IMR-90 (cell line): ENCODE measurements at regions not wholly inside any gene's neighbourhood (a gene's known extent, or its start where the extent isn't known, plus 50 kb on each side); places are given as distances from the start of the nearest gene placed in this dataset.

ENCODE experiments used
- ATAC-seq: fragments of 200-7000 bp; cut with Tn5 transposase; 2 replicates; pipeline ENCODE4 v1.9.1; 2020; ENCODE audit warnings: low read depth, mild to moderate bottlenecking, moderate library complexity
- BruUV-seq: library from RNA; stranded (reverse); fragments of 400-500 nt; replicated peaks from 2 replicates; lab custom pipeline; 2021; lab: Mats Ljungman, UMichigan
- CTCF ChIA-PET: fragments of 300-600 bp; formaldehyde crosslinking; extraction: SDS; loops from one replicate; lab custom pipeline; 2021; ENCODE audit warnings: antibody characterized with exemption; lab: Yijun Ruan, JAX
- POLR2A ChIA-PET: fragments of 300-600 bp; sonication (Branson Sonifier 250); formaldehyde crosslinking; loops from one replicate; lab custom pipeline; 2022; ENCODE audit warnings: antibody characterized with exemption; ENCODE audit not compliant: unreplicated experiment; lab: Charles Lee
- DNase-seq: peaks from one replicate; pipeline ENCODE4 v3.0.0; 2013
- H2AFZ ChIP-seq: replicated peaks from 2 replicates; pipeline ENCODE3; 2013; ENCODE audit warnings: low read length, mild to moderate bottlenecking; ENCODE audit not compliant: poor library complexity
- H2AK5ac ChIP-seq: 2 replicates; pipeline ENCODE4 v1.6.1; 2013; ENCODE audit warnings: low read depth, low read length, inconsistent platforms
- H2AK9ac ChIP-seq: replicated peaks from 2 replicates; pipeline ENCODE3; 2013; ENCODE audit warnings: mild to moderate bottlenecking, low read depth, low read length, moderate library complexity; ENCODE audit not compliant: poor library complexity
- H2BK120ac ChIP-seq: 2 replicates; pipeline ENCODE4 v1.6.1; 2013; ENCODE audit warnings: low read depth, low read length, inconsistent platforms
- H2BK15ac ChIP-seq: 3 replicates; pipeline ENCODE4 v1.6.1; 2013; ENCODE audit warnings: low read depth, low read length, inconsistent platforms
- H2BK20ac ChIP-seq: 2 replicates; pipeline ENCODE4 v1.6.1; 2013; ENCODE audit warnings: low read depth, mild to moderate bottlenecking, inconsistent platforms, low read length, moderate library complexity
- H2BK5ac ChIP-seq: 2 replicates; pipeline ENCODE4 v1.6.1; 2013; ENCODE audit warnings: mild to moderate bottlenecking, low read depth, low read length, inconsistent platforms; ENCODE audit not compliant: poor library complexity, severe bottlenecking
- H3K14ac ChIP-seq: replicated peaks from 2 replicates; pipeline ENCODE4 v1.6.1; 2013; ENCODE audit warnings: low read depth, low read length, inconsistent platforms
- H3K18ac ChIP-seq: 2 replicates; pipeline ENCODE4 v1.6.1; 2013; ENCODE audit warnings: low read depth, low read length, control low read depth
- H3K23ac ChIP-seq: 2 replicates; pipeline ENCODE4 v1.6.1; 2013; ENCODE audit warnings: low read depth, low read length, inconsistent platforms
- H3K27ac ChIP-seq: 2 replicates; pipeline ENCODE4 v1.5.1; 2013; ENCODE audit warnings: mild to moderate bottlenecking, control low read depth, low read length; ENCODE audit not compliant: insufficient read depth
- H3K27me3 ChIP-seq: 2 replicates; pipeline ENCODE4 v1.6.1; 2013; ENCODE audit warnings: low read length; ENCODE audit not compliant: control insufficient read depth, insufficient read depth
- H3K36me3 ChIP-seq: 2 replicates; pipeline ENCODE4 v1.6.1; 2013; ENCODE audit warnings: low read length, mixed read lengths; ENCODE audit not compliant: control insufficient read depth, insufficient read depth
- H3K4ac ChIP-seq: 2 replicates; pipeline ENCODE4 v1.6.1; 2013; ENCODE audit warnings: low read depth, low read length, inconsistent platforms
- H3K4me1 ChIP-seq: 2 replicates; pipeline ENCODE4 v1.6.1; 2013; ENCODE audit warnings: low read length, mixed read lengths; ENCODE audit not compliant: control insufficient read depth, insufficient read depth
- H3K4me2 ChIP-seq: 2 replicates; pipeline ENCODE4 v1.6.1; 2013; ENCODE audit warnings: low read depth, mild to moderate bottlenecking, control low read depth, low read length, moderate library complexity
- H3K4me3 ChIP-seq: 2 replicates; pipeline ENCODE4 v1.5.1; 2013; ENCODE audit warnings: low read depth, mild to moderate bottlenecking, control low read depth, low read length, moderate library complexity; ENCODE audit not compliant: insufficient read depth
- H3K56ac ChIP-seq: 2 replicates; pipeline ENCODE4 v1.6.1; 2013; ENCODE audit warnings: low read length, inconsistent platforms; ENCODE audit not compliant: insufficient read depth; ENCODE audit errors: extremely low read depth
- H3K79me1 ChIP-seq, 2 experiments: 2 replicates each; pipeline ENCODE4 v1.6.1; 2013; ENCODE audit warnings: low read length in 2 of 2, inconsistent platforms in 1 of 2, low read depth in 1 of 2
- H3K9ac ChIP-seq: 2 replicates; pipeline ENCODE4 v1.6.1; 2013; ENCODE audit warnings: low read depth, low read length, control low read depth
- H3K9me1 ChIP-seq: 2 replicates; pipeline ENCODE4 v1.6.1; 2013; ENCODE audit warnings: low read length, inconsistent platforms; ENCODE audit not compliant: insufficient read depth
- H3K9me3 ChIP-seq: 2 replicates; pipeline ENCODE4 v1.6.1; 2013; ENCODE audit warnings: low read length; ENCODE audit not compliant: control insufficient read depth, insufficient read depth
- H4K20me1 ChIP-seq: 2 replicates; pipeline ENCODE4 v1.6.1; 2013; ENCODE audit warnings: low read length, inconsistent platforms; ENCODE audit not compliant: insufficient read depth
- H4K5ac ChIP-seq: 2 replicates; pipeline ENCODE4 v1.6.1; 2013; ENCODE audit warnings: mild to moderate bottlenecking, low read depth, low read length, control low read depth
- H4K8ac ChIP-seq, 2 experiments: 2 replicates each; pipeline ENCODE4 v1.6.1; 2013; ENCODE audit warnings: low read depth in 2 of 2, low read length in 2 of 2, control low read depth in 1 of 2, inconsistent platforms in 1 of 2
- H4K91ac ChIP-seq: 2 replicates; pipeline ENCODE4 v1.6.1; 2013; ENCODE audit warnings: low read depth, low read length, inconsistent platforms; ENCODE audit not compliant: insufficient read depth
- CEBPB ChIP-seq: IDR thresholded peaks from 2 replicates; pipeline ENCODE4 v1.6.1; 2012; ENCODE audit warnings: low read depth, low read length, improper control_type of control experiment
- ELK1 ChIP-seq: fragments of 150-350 bp; IDR thresholded peaks from 2 replicates; pipeline ENCODE4 v1.6.1; 2016; ENCODE audit warnings: low read depth, mild to moderate bottlenecking, low read length, moderate library complexity, borderline replicate concordance
- MAFK ChIP-seq: IDR thresholded peaks from 2 replicates; pipeline ENCODE4 v1.6.1; 2012; ENCODE audit warnings: low read depth, low read length, improper control_type of control experiment
- MAZ ChIP-seq: IDR thresholded peaks from 2 replicates; pipeline ENCODE4 v1.6.1; 2012; ENCODE audit warnings: low read depth, mild to moderate bottlenecking, low read length, improper control_type of control experiment, moderate library complexity, borderline replicate concordance
- MXI1 ChIP-seq: IDR thresholded peaks from 2 replicates; pipeline ENCODE4 v1.6.1; 2012; ENCODE audit warnings: low read depth, mild to moderate bottlenecking, low read length, moderate library complexity, borderline replicate concordance
- RAD21 ChIP-seq: IDR thresholded peaks from 2 replicates; pipeline ENCODE4 v1.6.1; 2012; ENCODE audit warnings: low read length, improper control_type of control experiment
- SMC3 ChIP-seq: fragments of 150-350 bp; IDR thresholded peaks from 2 replicates; pipeline ENCODE4 v1.6.1; 2016; ENCODE audit warnings: low read depth, mild to moderate bottlenecking, antibody characterized with exemption, low read length, moderate library complexity
- WGBS, 2 experiments: methylation state at CpG; one replicate each; pipeline versions ENCODE4 v1.1.5 to v1.1.7; 2013; ENCODE audit warnings: missing lambda C conversion rate in 2 of 2; ENCODE audit not compliant: insufficient read length in 1 of 2; ENCODE audit errors: extremely low coverage in 2 of 2; 5-methylcytosine and 5-hydroxymethylcytosine counted together
- dilution Hi-C: fragments of 300-500 bp; cut with HindIII; formaldehyde crosslinking; loops from one replicate; pipeline ENCODE4 v1.14.3; 2018; ENCODE audit warnings: low sequenced_read_pairs; ENCODE audit not compliant: unreplicated experiment
- in situ Hi-C: fragments of 300-500 bp; cut with MboI; formaldehyde crosslinking; loops from 3 replicates; pipeline ENCODE4 v1.14.3; 2019; ENCODE audit warnings: low sequenced_read_pairs, inconsistent platforms, mixed read lengths
- intact Hi-C: fragments of 100-400 bp; cut with micrococcal nuclease; formaldehyde crosslinking; loops from 2 replicates; pipeline ENCODE4 v1.10.0; 2022

DNA sequence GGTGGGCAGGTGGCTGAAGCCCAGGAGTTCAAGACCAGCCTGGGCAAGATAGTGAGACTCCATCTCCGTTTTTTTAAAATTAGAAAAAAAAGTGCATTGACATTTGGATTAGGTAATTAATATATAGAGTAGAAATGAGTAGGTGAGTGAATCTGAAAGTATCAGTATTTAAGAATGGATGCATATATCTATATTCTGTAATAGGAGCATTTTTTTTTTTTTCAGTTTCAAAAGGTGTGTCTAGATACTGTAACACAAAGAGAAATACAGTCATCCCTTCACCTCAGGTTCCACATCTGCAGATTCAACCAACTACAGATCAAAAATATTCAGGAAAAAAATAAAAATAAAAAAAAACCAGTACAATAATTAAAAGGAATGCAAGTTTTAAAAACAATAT lies 50.8 kb downstream of the RBM27 start:
- ATAC-seq (no peak), DNase-seq (no peak)
- Histone ChIP-seq H2AK9ac (no peak overlapping the region), H3K9me1 (no peaks in the 10 kb centered on the region), H4K5ac (no peak overlapping the region), H3K9me3 (no peaks in the 10 kb centered on the region), H2BK20ac (no peak overlapping the region), H2AK5ac (no peak overlapping the region), H3K79me1 (peaks cover 7 to 16% of the 10 kb centered on the region in 2 experiments), H3K14ac (no peak overlapping the region), H2BK15ac (no peak overlapping the region), H4K8ac (no peak overlapping the region), H3K18ac (no peak overlapping the region), H2BK120ac (no peak overlapping the region), H3K27ac (no peak overlapping the region), H3K36me3 (peaks cover 27% of the 10 kb centered on the region), H3K9ac (no peak overlapping the region), H3K4me3 (no peak overlapping the region), H3K56ac (no peak overlapping the region), H2BK5ac (no peak overlapping the region), H4K20me1 (no peaks in the 10 kb centered on the region), H3K23ac (no peak overlapping the region), H3K4ac (no peak overlapping the region), H2AFZ (no peak overlapping the region), H3K4me1 (no peaks in the 10 kb centered on the region), H3K27me3 (no peaks in the 10 kb centered on the region), H4K91ac (no peak overlapping the region), H3K4me2 (no peak overlapping the region)
- 100% methylated on average over 1 of the region's 1 CpG; no CpG with 5 or more reads in 1 of the 2 experiments for WGBS, 2 experiments
- intact Hi-C loops (no loop called here), dilution Hi-C loops (no loop called here), in situ Hi-C loops (no loop called here)
- BruUV-seq = no TSS peak
- ChIA-PET POLR2A (no interaction called here), CTCF (no interaction called here)
- TF ChIP-seq SMC3 (no peak), MXI1 (no peak), ELK1 (no peak), CEBPB (no peak), MAFK (no peak), RAD21 (no peak), MAZ (no peak)
